ENCODE measurements at regions not wholly inside any gene's neighbourhood (a gene's known extent, or its start where the extent isn't known, plus 50 kb on each side); places are given as distances from the start of the nearest gene placed in this dataset.
A peak's percentile ranks its signal among the peaks of the same experiment; 100 is the strongest.

GRCh38 chr12:91994208-91994797 lies 151.3 kb downstream of the BTG1 start:
- no peak for DNase-seq

GRCh38 chr12:91993287-91994017 lies 152.2 kb downstream of the BTG1 start:
- no peak for DNase-seq

- no peak for DNase-seq
These were observed 154.1 kb downstream of the BTG1 start for GRCh38 chr12:91991399-91992187.

- no peak for DNase-seq
These were observed 155.1 kb downstream of the BTG1 start for GRCh38 chr12:91990525-91990924.

- no peak for DNase-seq
These were observed 156.5 kb downstream of the BTG1 start for GRCh38 chr12:91989143-91989542.

GRCh38 chr12:91988086-91988923 lies 157.3 kb downstream of the BTG1 start:
- no peak for DNase-seq

GRCh38 chr12:91986084-91986483 lies 159.6 kb downstream of the BTG1 start:
- DNase-seq: peak; percentile 29

- DNase-seq: peak; percentile 7
These were observed 160.5 kb downstream of the BTG1 start for GRCh38 chr12:91985002-91985787.

GRCh38 chr12:91984556-91984955 lies 161.1 kb downstream of the BTG1 start:
- DNase-seq: no peak

GRCh38 chr12:91983935-91984334 lies 161.7 kb downstream of the BTG1 start:
- DNase-seq: no peak

- no peak for DNase-seq
These were observed 162.7 kb downstream of the BTG1 start for GRCh38 chr12:91982946-91983345.

GRCh38 chr12:91980389-91980821 lies 165.2 kb downstream of the BTG1 start:
- DNase-seq: no peak

- no peak for DNase-seq
These were observed 167.5 kb downstream of the BTG1 start for GRCh38 chr12:91978143-91978542.

GRCh38 chr12:91975891-91976290 lies 169.8 kb downstream of the BTG1 start:
- DNase-seq: no peak

GRCh38 chr12:91974541-91975085 lies 171.0 kb downstream of the BTG1 start:
- DNase-seq: no peak

- no peak for DNase-seq
These were observed 171.8 kb downstream of the BTG1 start for GRCh38 chr12:91973813-91974212.

GRCh38 chr12:91972896-91973295 lies 172.8 kb downstream of the BTG1 start:
- DNase-seq: no peak

- no peak for DNase-seq
These were observed 176.9 kb downstream of the BTG1 start for GRCh38 chr12:91968777-91969171.

- no peak for DNase-seq
These were observed 177.4 kb downstream of the BTG1 start for GRCh38 chr12:91968076-91968776.

- DNase-seq: no peak
These were observed 178.1 kb downstream of the BTG1 start for GRCh38 chr12:91967590-91967989.

GRCh38 chr12:91965781-91966180 lies 179.9 kb downstream of the BTG1 start:
- DNase-seq: no peak

Measured in NCI-H146 (cell line).